Rectal smooth muscle tissue (tissue), 1 donor: ENCODE measurements at regions not wholly inside any gene's neighbourhood (a gene's known extent, or its start where the extent isn't known, plus 50 kb on each side); places are given as distances from the start of the nearest gene placed in this dataset.

ENCODE experiments used
- H3K27ac ChIP-seq: one replicate; pipeline ENCODE4 v1.7.0; 2013; ENCODE audit warnings: low read depth, low read length, inconsistent platforms
- H3K27me3 ChIP-seq: one replicate; pipeline ENCODE4 v1.7.0; 2013; ENCODE audit warnings: low read length; ENCODE audit not compliant: control insufficient read depth, insufficient read depth
- H3K36me3 ChIP-seq: one replicate; pipeline ENCODE4 v1.7.0; 2013; ENCODE audit warnings: low read length; ENCODE audit not compliant: control insufficient read depth, insufficient read depth
- H3K4me1 ChIP-seq: one replicate; pipeline ENCODE4 v1.7.0; 2013; ENCODE audit warnings: low read length; ENCODE audit not compliant: control insufficient read depth, insufficient read depth
- H3K4me3 ChIP-seq: one replicate; pipeline ENCODE4 v1.7.0; 2013; ENCODE audit warnings: low read length
- H3K9ac ChIP-seq: one replicate; pipeline ENCODE4 v1.7.0; 2013; ENCODE audit warnings: low read length

GRCh38 chr4:126007142-126007541 lies 692.4 kb downstream of the FAT4 start:
- Histone ChIP-seq H3K27me3 (no peaks in the 10 kb centered on the region), H3K36me3 (no peaks in the 10 kb centered on the region), H3K4me3 (no peak overlapping the region), H3K9ac (no peak overlapping the region), H3K4me1 (no peaks in the 10 kb centered on the region), H3K27ac (no peak overlapping the region)

- Histone ChIP-seq H3K27me3 (no peaks in the 10 kb centered on the region), H3K4me3 (no peak overlapping the region), H3K27ac (no peak overlapping the region), H3K36me3 (no peaks in the 10 kb centered on the region), H3K4me1 (no peaks in the 10 kb centered on the region), H3K9ac (no peak overlapping the region)
Observed at GRCh38 chr4:126012691-126013290, 698.0 kb downstream of the FAT4 start.

GRCh38 chr4:126018274-126018673 lies 703.5 kb downstream of the FAT4 start:
- Histone ChIP-seq H3K9ac (no peak overlapping the region), H3K27ac (no peak overlapping the region), H3K36me3 (no peaks in the 10 kb centered on the region), H3K4me3 (no peak overlapping the region), H3K27me3 (no peaks in the 10 kb centered on the region), H3K4me1 (no peaks in the 10 kb centered on the region)

GRCh38 chr4:126023896-126024295 lies 709.1 kb downstream of the FAT4 start:
- H3K4me1 ChIP-seq = peaks cover 4% of the 10 kb centered on the region
- no peak overlapping the region for H3K9ac ChIP-seq
- no peaks in the 10 kb centered on the region for H3K27me3 ChIP-seq
- H3K4me3 ChIP-seq = no peak overlapping the region
- H3K36me3 ChIP-seq = no peaks in the 10 kb centered on the region
- no peak overlapping the region for H3K27ac ChIP-seq

GRCh38 chr4:126027601-126028000 lies 712.8 kb downstream of the FAT4 start:
- H3K27ac ChIP-seq = no peak overlapping the region
- H3K27me3 ChIP-seq = no peaks in the 10 kb centered on the region
- H3K4me3 ChIP-seq = no peak overlapping the region
- peaks cover 4% of the 10 kb centered on the region for H3K4me1 ChIP-seq
- H3K36me3 ChIP-seq = no peaks in the 10 kb centered on the region
- H3K9ac ChIP-seq = no peak overlapping the region

- Histone ChIP-seq H3K27me3 (no peaks in the 10 kb centered on the region), H3K4me3 (no peak overlapping the region)
Observed at GRCh38 chr4:126028876-126029275, 714.1 kb downstream of the FAT4 start.

GRCh38 chr4:126037231-126037630 lies 722.5 kb downstream of the FAT4 start:
- Histone ChIP-seq H3K27ac (no peak overlapping the region), H3K36me3 (no peaks in the 10 kb centered on the region), H3K27me3 (no peaks in the 10 kb centered on the region), H3K4me1 (no peaks in the 10 kb centered on the region), H3K9ac (no peak overlapping the region), H3K4me3 (no peak overlapping the region)

More at GRCh38 chr4:126028876-126029275, 714.1 kb downstream of the FAT4 start:
- H3K9ac ChIP-seq = no peak overlapping the region
- no peaks in the 10 kb centered on the region for H3K36me3 ChIP-seq
- H3K27ac ChIP-seq = no peak overlapping the region
- H3K4me1 ChIP-seq = peaks cover 4% of the 10 kb centered on the region

- H3K4me1 ChIP-seq = no peaks in the 10 kb centered on the region
- H3K27me3 ChIP-seq = no peaks in the 10 kb centered on the region
- H3K4me3 ChIP-seq = no peak overlapping the region
- H3K36me3 ChIP-seq = no peaks in the 10 kb centered on the region
- no peak overlapping the region for H3K9ac ChIP-seq
- no peak overlapping the region for H3K27ac ChIP-seq
Observed at GRCh38 chr4:126038502-126039144, 723.9 kb downstream of the FAT4 start.

- no peaks in the 10 kb centered on the region for H3K36me3 ChIP-seq
- H3K9ac ChIP-seq = no peak overlapping the region
- no peaks in the 10 kb centered on the region for H3K4me1 ChIP-seq
- no peak overlapping the region for H3K27ac ChIP-seq
- H3K27me3 ChIP-seq = no peaks in the 10 kb centered on the region
- no peak overlapping the region for H3K4me3 ChIP-seq
Observed at GRCh38 chr4:126046081-126046614, 731.4 kb downstream of the FAT4 start.

- H3K27me3 ChIP-seq = no peaks in the 10 kb centered on the region
- H3K4me1 ChIP-seq = peaks cover 3% of the 10 kb centered on the region
- H3K4me3 ChIP-seq = no peak overlapping the region
- no peaks in the 10 kb centered on the region for H3K36me3 ChIP-seq
- H3K9ac ChIP-seq = no peak overlapping the region
- H3K27ac ChIP-seq = no peak overlapping the region
Observed at GRCh38 chr4:126047114-126047513, 732.4 kb downstream of the FAT4 start.

- no peaks in the 10 kb centered on the region for H3K27me3 ChIP-seq
- H3K4me3 ChIP-seq = no peak overlapping the region
- H3K36me3 ChIP-seq = no peaks in the 10 kb centered on the region
- no peak overlapping the region for H3K27ac ChIP-seq
- H3K9ac ChIP-seq = no peak overlapping the region
- peaks cover 6% of the 10 kb centered on the region for H3K4me1 ChIP-seq
Observed at GRCh38 chr4:126051689-126052424, 737.1 kb downstream of the FAT4 start.

GRCh38 chr4:126056116-126056650 lies 741.4 kb downstream of the FAT4 start:
- no peaks in the 10 kb centered on the region for H3K27me3 ChIP-seq
- no peak overlapping the region for H3K4me3 ChIP-seq
- H3K27ac ChIP-seq = no peak overlapping the region
- H3K9ac ChIP-seq = no peak overlapping the region
- peaks cover 6% of the 10 kb centered on the region for H3K4me1 ChIP-seq
- H3K36me3 ChIP-seq = no peaks in the 10 kb centered on the region
